ENCODE measurements at regions not wholly inside any gene's neighbourhood (a gene's known extent, or its start where the extent isn't known, plus 50 kb on each side); places are given as distances from the start of the nearest gene placed in this dataset.

DNA sequence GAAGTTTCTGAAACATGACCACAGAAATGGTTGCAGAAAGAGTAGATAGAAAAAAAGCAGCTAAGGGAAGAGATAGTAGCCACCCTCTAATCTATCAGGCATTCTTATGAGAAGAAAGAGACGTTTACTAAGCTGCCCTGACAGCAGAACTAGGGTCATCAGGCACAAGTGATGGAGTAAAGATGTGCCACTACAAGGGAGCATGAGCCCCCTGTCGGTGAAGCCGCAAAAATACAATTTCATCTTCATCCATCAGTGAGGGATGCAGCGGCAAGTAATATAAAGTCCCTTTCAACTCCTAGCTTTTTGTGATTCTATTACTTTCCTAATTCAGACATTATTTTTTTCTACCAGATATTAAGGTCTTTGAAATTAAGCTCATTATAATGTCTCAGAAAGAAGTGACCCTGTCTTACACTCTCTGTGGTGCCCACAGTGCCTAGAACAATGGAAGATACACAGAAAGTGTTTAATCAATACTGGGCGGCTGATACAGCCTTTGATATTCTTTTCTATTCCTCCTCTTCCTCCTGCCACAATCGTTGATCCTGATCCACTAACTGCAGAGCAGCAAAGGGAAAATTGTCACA is 651.6 kb downstream of the NTRK3 start:
- H3K36me3 ChIP-seq = no peaks in the 10 kb centered on the region
- TF ChIP-seq CTCF (IDR thresholded peaks at IDR 0.05) = peak; percentile 51
- H3K27ac ChIP-seq = no peak overlapping the region
- DNase-seq = no peak
- no peaks in the 10 kb centered on the region for H3K4me1 ChIP-seq
- H3K27me3 ChIP-seq = no peaks in the 10 kb centered on the region
- intact Hi-C loops (cut with DNase I) = no loop called here
- no peak overlapping the region for H3K4me3 ChIP-seq
- ATAC-seq = no peak
- H3K9me3 ChIP-seq = no peaks in the 10 kb centered on the region

DNA sequence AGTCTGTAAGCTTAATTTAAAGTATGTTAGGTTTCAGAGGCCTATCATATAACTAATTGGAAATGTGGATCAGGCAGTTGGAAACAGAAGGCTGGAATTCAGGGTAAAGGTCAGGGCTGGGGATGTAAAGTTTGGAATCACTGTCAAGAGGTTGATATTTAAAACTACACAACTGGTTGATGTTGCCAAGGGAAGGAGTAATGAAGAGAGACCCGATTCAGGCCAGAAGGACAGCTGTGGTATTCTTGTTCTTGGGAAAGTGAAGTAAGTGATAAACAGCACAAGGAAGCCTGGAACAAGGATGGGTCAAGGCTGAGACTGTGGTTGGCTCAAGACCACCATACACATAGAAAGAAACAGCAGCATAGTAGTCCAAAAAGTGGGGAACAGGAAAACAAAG is 654.2 kb downstream of the NTRK3 start:
- Histone ChIP-seq H3K4me1 (no peaks in the 10 kb centered on the region), H3K9me3 (no peaks in the 10 kb centered on the region), H3K36me3 (no peaks in the 10 kb centered on the region), H3K4me3 (no peak overlapping the region), H3K27me3 (no peaks in the 10 kb centered on the region), H3K27ac (no peak overlapping the region)
- ATAC-seq = peak; percentile 21
- no peak for TF ChIP-seq CTCF (IDR thresholded peaks at IDR 0.05)
- DNase-seq = no peak
- intact Hi-C loops (cut with DNase I) = no loop called here

DNA sequence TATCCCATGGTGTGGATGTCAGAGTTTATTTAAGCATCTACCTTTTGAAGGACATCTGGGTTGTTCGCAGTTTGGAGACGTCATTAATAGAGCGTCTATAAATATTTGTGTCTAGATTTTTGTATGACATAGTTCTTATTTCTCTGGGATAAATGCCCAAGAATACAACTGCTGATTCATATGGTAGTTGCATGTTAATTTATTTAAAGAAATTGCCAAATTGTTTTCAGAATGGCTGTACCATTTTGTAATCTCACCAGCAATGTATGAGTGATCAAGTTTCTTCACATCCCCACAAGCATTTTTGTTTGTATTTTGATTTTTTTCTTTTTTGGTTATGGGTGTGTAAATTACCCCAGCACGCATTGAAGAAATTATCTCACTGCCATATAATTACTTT is 656.9 kb downstream of the NTRK3 start:
- H3K36me3 ChIP-seq = no peaks in the 10 kb centered on the region
- ATAC-seq = no peak
- intact Hi-C loops (cut with DNase I) = no loop called here
- no peak for TF ChIP-seq CTCF (IDR thresholded peaks at IDR 0.05)
- DNase-seq = no peak
- H3K27ac ChIP-seq = no peak overlapping the region
- H3K4me3 ChIP-seq = no peak overlapping the region
- no peaks in the 10 kb centered on the region for H3K9me3 ChIP-seq
- H3K27me3 ChIP-seq = no peaks in the 10 kb centered on the region
- H3K4me1 ChIP-seq = no peaks in the 10 kb centered on the region

DNA sequence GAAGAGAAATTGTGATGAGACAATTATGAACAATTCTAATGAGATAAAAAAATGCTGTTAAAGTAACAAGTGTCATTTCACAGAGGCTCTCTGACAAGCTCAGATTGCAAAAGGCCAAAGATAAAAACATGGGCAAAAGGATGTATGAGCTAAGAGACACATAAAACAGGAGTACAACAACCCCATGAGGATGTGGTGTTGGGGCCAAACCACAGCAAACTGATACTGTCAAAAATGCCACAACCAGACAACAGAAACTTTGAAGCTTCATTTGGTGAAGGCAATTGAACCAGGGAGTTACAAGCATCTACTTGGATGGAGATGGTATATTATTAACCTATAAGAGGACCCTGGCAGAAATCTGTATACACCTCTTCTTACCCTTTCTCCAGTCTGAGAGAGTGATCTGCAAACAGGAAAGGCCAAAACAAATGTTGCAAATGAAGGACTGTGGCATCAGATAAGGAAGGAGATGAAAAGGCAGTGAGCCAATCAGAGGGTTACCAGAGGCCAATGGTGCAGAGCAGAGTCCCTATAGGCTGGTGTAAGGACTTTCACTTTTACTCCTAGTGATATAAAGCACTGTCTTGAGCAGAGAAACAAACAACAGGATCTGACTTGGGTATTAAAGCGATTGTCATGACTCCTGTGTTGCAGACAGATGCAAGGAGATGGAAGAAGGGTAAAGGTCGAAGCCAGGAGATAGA is 659.0 kb downstream of the NTRK3 start:
- H3K27me3 ChIP-seq = no peaks in the 10 kb centered on the region
- intact Hi-C loops (cut with DNase I) = no loop called here
- ATAC-seq (peak; percentile 58), DNase-seq (no peak)
- H3K9me3 ChIP-seq = no peaks in the 10 kb centered on the region
- no peak overlapping the region for H3K27ac ChIP-seq
- no peak for TF ChIP-seq CTCF (IDR thresholded peaks at IDR 0.05)
- H3K4me1 ChIP-seq = no peaks in the 10 kb centered on the region
- H3K4me3 ChIP-seq = no peak overlapping the region
- H3K36me3 ChIP-seq = no peaks in the 10 kb centered on the region

- no peaks in the 10 kb centered on the region for H3K27me3 ChIP-seq
- no peak for TF ChIP-seq CTCF (IDR thresholded peaks at IDR 0.05)
- no peaks in the 10 kb centered on the region for H3K9me3 ChIP-seq
- no peak overlapping the region for H3K27ac ChIP-seq
- no peaks in the 10 kb centered on the region for H3K36me3 ChIP-seq
- no peak for ATAC-seq
- H3K4me1 ChIP-seq = no peaks in the 10 kb centered on the region
- no peak for DNase-seq
- intact Hi-C loops (cut with DNase I) = no loop called here
- no peak overlapping the region for H3K4me3 ChIP-seq
These were observed 665.0 kb downstream of the NTRK3 start for GRCh38 chr15:87591582-87591981.
